ENCODE measurements at regions not wholly inside any gene's neighbourhood (a gene's known extent, or its start where the extent isn't known, plus 50 kb on each side); places are given as distances from the start of the nearest gene placed in this dataset.

DNA sequence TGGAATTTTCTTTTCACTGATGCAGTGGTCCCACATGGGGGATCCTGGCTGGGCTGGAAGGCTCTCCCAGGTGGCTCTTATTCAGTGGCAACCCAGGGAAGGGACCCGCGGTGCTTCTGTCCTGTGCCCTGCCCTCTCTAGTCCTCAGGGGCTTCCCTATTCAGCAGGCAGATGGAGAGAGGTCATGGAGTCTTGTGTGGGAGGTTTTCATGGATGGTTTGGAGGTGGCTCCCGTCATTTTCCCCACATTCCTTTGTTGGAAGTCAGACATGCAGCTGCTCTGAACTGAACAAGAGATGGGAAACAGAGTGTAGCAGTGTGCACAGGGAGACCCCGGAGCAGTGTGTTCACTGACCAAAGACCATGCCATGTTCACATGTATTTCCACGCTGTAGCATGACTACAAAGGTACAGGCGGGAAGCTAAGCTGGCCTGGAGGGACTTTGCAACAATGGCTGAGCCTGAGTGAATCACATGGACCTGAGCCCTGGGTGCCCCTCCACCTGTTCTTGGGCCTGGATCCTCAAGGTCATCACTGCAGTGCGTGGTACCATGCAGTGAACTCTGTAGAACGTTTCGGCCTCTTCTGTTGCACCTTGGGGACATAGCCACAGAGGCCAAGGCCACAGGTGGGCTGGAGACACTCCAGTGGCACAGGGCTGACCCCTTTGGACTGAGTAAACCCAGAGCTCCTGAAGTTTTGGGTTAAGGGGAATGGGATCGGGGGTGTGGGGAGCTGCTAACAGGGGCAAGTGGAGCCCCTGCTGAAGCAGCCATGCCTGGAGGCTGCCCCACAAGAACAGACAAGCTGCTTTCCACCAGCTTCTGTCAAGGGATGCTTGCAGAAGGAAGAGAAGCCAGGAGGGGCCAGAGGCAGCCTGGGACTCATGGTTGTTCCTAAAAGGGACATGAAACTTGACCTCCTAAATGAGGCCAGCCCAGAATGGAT is 123.0 kb downstream of the ASB7 start:
- Mint-ChIP-seq H3K27me3 (peaks cover 22% of the 10 kb centered on the region), H3K4me1 (no peaks in the 10 kb centered on the region), H3K36me3 (ENCODE audit: insufficient read depth) (no peaks in the 10 kb centered on the region), H3K4me3 (no peak overlapping the region), H3K27ac (ENCODE audit: low read depth) (no peak overlapping the region), H3K9me3 (no peaks in the 10 kb centered on the region)
- DNase-seq (ENCODE audit: low spot score in 2 of 2): no peak
- ATAC-seq (replicated peaks; ENCODE audit: extremely low read depth, poor library complexity, severe bottlenecking): no peak

DNA sequence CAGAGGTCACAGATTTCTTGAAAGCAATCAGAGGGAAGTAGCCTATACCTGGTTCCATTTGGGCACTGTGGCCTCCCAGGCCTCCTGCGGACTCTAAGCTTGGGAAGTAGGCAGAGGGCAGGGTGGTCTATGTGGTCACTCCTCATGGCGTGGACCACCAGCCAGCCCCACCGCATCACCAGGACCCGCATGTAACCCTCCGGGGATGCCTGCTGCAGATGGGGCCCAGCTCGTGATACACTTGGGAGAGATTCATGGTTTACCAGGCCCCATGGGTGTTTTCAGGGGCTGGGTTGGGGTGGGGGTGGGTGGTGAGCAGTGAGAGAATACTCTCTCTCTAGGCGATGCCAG is 123.7 kb downstream of the ASB7 start:
- Mint-ChIP-seq H3K36me3 (ENCODE audit: insufficient read depth) (no peaks in the 10 kb centered on the region), H3K27me3 (peaks cover 28% of the 10 kb centered on the region), H3K9me3 (no peaks in the 10 kb centered on the region), H3K4me1 (no peaks in the 10 kb centered on the region), H3K4me3 (no peak overlapping the region), H3K27ac (ENCODE audit: low read depth) (no peak overlapping the region)
- ATAC-seq (replicated peaks; ENCODE audit: extremely low read depth, poor library complexity, severe bottlenecking) (no peak), DNase-seq (ENCODE audit: low spot score in 2 of 2) (no peak)

- Mint-ChIP-seq H3K4me3 (no peak overlapping the region), H3K4me1 (no peaks in the 10 kb centered on the region), H3K36me3 (ENCODE audit: insufficient read depth) (no peaks in the 10 kb centered on the region), H3K27ac (ENCODE audit: low read depth) (no peak overlapping the region), H3K27me3 (peaks cover 34% of the 10 kb centered on the region), H3K9me3 (no peaks in the 10 kb centered on the region)
- DNase-seq (ENCODE audit: low spot score in 2 of 2) (peak in 1 of 2 donors; percentile 4), ATAC-seq (replicated peaks; ENCODE audit: extremely low read depth, poor library complexity, severe bottlenecking) (no peak)
Measured at GRCh38 chr15:100726421-100727190, 124.2 kb downstream of the ASB7 start.

DNA sequence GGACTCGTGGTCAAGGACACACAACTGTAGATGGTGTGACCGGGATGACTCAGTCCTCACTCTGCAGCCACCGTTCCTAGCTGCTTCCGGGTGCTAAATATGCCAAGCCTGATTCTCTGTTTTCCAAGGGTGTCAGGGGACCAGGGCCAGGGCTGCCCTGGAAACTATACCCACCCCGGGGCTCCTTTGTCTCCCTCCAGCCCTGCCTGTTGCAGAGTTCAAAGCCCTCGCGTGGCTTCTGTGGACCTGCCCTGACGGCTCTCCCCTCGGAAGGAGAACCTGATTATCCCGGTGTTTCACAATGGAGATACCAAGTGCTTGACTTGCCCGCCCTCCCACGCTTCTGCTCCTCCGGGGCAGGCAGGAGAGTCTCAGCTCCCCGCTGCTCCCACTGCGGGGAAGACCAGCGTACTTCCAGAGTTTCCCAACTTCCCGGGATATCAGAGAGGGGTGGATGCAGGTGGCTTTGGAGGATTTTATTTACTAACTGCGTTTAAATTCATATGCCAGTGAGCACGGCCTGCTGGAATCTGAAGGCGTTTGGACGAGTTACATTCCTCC is 125.0 kb downstream of the ASB7 start:
- Mint-ChIP-seq H3K9me3 (no peaks in the 10 kb centered on the region), H3K27me3 (peaks cover 36% of the 10 kb centered on the region), H3K36me3 (ENCODE audit: insufficient read depth) (no peaks in the 10 kb centered on the region), H3K27ac (ENCODE audit: low read depth) (no peak overlapping the region), H3K4me1 (no peaks in the 10 kb centered on the region), H3K4me3 (no peak overlapping the region)
- ATAC-seq (replicated peaks; ENCODE audit: extremely low read depth, poor library complexity, severe bottlenecking) (no peak), DNase-seq (ENCODE audit: low spot score in 2 of 2) (no peak)

DNA sequence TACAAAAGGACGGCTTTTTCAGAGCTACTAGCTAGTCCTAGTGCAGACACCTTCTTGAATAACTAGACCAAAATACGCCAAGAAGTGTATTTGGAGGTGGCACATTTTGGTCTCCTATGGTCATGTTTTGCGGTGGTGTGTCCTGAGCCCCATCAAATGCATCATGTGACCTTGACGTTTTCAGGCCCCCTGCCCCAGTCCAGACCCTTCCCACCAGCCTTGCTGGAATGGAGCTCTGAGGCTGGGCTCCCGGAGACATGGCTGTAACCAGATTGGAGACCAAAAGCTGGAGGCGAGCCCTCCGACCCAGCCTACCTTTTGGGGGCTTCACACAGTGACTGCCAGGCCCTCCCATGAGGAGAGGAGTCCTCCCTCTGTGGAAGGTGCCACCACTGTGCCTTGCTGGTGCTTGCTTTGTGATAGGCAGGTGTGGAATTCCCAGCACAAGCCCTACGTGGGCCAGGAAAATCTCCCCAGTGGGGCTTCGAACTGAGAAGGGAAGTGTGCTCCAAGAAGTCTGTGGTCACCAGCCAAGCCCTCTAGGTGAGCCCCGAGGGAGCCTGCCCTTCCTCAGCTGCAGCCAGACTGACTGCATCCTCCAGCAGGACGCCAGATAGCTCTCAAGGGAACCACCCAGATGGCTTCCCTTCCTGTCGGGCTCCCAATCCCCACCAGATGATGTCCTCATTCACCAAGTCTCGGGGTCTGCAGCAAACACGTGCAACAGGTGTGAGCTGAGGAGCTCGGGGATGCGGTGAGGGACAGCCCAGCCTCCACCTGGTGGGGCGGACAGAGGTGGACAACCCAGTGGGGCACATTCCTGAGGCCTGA is 126.2 kb downstream of the ASB7 start:
- Mint-ChIP-seq H3K36me3 (ENCODE audit: insufficient read depth) (no peaks in the 10 kb centered on the region), H3K27ac (ENCODE audit: low read depth) (no peak overlapping the region), H3K9me3 (no peaks in the 10 kb centered on the region), H3K4me3 (no peak overlapping the region), H3K4me1 (no peaks in the 10 kb centered on the region), H3K27me3 (peaks cover 28% of the 10 kb centered on the region)
- DNase-seq (ENCODE audit: low spot score in 2 of 2) (peak in 1 of 2 donors; percentile 6), ATAC-seq (replicated peaks; ENCODE audit: extremely low read depth, poor library complexity, severe bottlenecking) (no peak)

- no peaks in the 10 kb centered on the region for H3K9me3 Mint-ChIP-seq
- H3K4me3 Mint-ChIP-seq: no peak overlapping the region
- no peaks in the 10 kb centered on the region for H3K36me3 Mint-ChIP-seq (ENCODE audit: insufficient read depth)
- ATAC-seq (replicated peaks; ENCODE audit: extremely low read depth, poor library complexity, severe bottlenecking) (no peak), DNase-seq (ENCODE audit: low spot score in 2 of 2) (no peak)
- no peaks in the 10 kb centered on the region for H3K4me1 Mint-ChIP-seq
- H3K27me3 Mint-ChIP-seq: peaks cover 29% of the 10 kb centered on the region
- no peak overlapping the region for H3K27ac Mint-ChIP-seq (ENCODE audit: low read depth)
Measured at GRCh38 chr15:100729461-100729860, 127.1 kb downstream of the ASB7 start.

DNA sequence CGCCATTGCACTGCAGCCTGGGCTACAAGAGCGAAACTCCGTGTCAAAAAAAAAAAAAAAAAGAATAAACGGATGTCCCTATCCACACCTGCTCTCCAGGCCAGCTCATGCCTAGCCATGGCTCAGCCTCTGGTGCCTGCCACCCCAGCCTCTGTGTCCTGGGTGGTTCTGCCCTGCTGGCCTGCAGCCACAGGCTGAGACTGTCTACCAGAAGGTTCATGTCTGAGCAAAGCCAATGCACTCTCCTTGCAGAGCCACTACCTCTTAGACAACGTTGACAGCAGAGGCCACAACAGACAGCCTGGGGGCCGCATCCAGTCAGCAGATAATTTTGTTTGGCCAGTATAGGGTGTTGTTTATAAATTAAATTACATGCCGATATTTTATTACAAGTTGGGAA is 127.7 kb downstream of the ASB7 start:
- DNase-seq (ENCODE audit: low spot score in 2 of 2) (no peak), ATAC-seq (replicated peaks; ENCODE audit: extremely low read depth, poor library complexity, severe bottlenecking) (no peak)
- no peak overlapping the region for H3K4me3 Mint-ChIP-seq
- H3K36me3 Mint-ChIP-seq (ENCODE audit: insufficient read depth): no peaks in the 10 kb centered on the region
- H3K9me3 Mint-ChIP-seq: no peaks in the 10 kb centered on the region
- H3K27ac Mint-ChIP-seq (ENCODE audit: low read depth): no peak overlapping the region
- H3K4me1 Mint-ChIP-seq: no peaks in the 10 kb centered on the region
- peaks cover 35% of the 10 kb centered on the region for H3K27me3 Mint-ChIP-seq

DNA sequence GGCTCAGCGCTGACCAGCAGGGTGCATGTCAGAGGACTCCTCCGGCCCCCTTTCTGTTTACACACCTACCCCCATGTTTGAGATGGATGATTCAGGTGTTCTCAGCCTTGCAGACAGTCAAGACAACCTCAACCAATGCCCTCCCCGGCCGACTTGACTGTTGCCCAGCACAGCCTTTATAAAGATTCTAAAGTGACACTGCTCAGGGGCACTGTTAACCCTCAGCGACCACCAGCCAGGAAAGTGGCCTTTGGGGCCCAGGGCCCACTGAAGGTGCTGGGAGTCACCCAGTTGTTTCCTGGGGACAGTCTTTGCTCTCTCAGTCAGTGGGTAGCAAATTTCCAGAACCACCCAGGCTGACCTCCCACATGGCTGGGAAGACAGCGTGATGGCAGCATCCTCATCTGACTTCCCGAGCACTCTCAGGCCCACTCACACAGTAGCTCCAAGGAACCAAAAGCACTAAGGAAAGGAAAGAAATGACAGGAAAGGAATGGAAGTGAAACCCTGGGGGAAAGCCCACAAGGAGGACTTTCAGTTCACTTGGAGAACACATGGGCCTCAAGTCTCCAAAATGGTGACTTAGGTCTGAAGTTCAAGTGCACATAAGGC is 128.4 kb downstream of the ASB7 start:
- no peaks in the 10 kb centered on the region for H3K4me1 Mint-ChIP-seq
- no peaks in the 10 kb centered on the region for H3K9me3 Mint-ChIP-seq
- H3K36me3 Mint-ChIP-seq (ENCODE audit: insufficient read depth): no peaks in the 10 kb centered on the region
- H3K27me3 Mint-ChIP-seq: peaks cover 42% of the 10 kb centered on the region
- no peak overlapping the region for H3K4me3 Mint-ChIP-seq
- no peak for ATAC-seq (replicated peaks; ENCODE audit: extremely low read depth, poor library complexity, severe bottlenecking)
- no peak for DNase-seq (ENCODE audit: low spot score in 2 of 2)
- no peak overlapping the region for H3K27ac Mint-ChIP-seq (ENCODE audit: low read depth)

GRCh38 chr15:100731267-100732152 is 129.1 kb downstream of the ASB7 start:
- ATAC-seq (replicated peaks; ENCODE audit: extremely low read depth, poor library complexity, severe bottlenecking) (no peak), DNase-seq (ENCODE audit: low spot score in 2 of 2) (no peak)
- H3K4me3 Mint-ChIP-seq: no peak overlapping the region
- H3K27ac Mint-ChIP-seq (ENCODE audit: low read depth): no peak overlapping the region
- no peaks in the 10 kb centered on the region for H3K9me3 Mint-ChIP-seq
- H3K4me1 Mint-ChIP-seq: no peaks in the 10 kb centered on the region
- peaks cover 44% of the 10 kb centered on the region for H3K27me3 Mint-ChIP-seq
- H3K36me3 Mint-ChIP-seq (ENCODE audit: insufficient read depth): no peaks in the 10 kb centered on the region

DNA sequence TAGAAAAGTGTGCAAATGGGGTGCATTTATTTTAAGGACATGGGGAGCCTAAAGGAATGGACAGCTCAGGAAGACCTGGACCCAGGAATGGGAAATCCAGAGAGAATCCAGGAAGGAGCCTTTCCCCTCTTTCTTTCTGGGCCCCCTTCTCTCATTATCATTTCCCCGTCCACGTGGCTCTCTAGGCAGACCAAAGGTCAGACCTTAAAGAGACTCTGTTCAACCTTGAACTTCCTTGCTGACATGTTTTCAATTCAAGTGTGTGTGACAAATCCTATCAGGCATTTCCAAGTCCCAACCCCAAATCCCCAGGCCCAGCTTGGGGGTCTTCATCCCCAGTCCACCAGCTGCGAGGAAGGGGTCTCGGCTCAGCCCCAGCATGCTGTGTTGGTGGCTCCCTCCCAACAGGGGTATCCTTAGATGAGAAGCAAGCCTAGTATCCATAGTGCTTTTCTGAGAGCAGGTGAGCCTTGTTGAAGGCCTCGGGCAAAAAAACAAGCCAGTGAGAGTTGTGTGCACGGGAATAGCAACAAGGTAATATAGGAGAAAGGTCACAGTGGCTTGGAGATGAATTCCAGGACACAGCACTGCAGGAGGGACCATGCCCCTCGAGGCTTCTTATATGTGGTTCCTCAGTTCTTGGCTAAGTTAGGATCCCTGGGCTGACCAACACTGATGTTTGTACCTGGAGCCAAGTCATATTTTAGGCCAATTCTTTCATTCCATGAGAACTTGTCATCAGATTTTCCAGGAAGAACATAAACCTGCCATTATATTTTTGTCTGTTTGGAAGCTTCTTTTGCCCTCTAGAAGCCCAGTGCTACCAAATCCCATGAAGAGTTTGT is 130.0 kb downstream of the ASB7 start:
- H3K4me1 Mint-ChIP-seq: no peaks in the 10 kb centered on the region
- H3K36me3 Mint-ChIP-seq (ENCODE audit: insufficient read depth): no peaks in the 10 kb centered on the region
- H3K4me3 Mint-ChIP-seq: no peak overlapping the region
- peaks cover 40% of the 10 kb centered on the region for H3K27me3 Mint-ChIP-seq
- H3K27ac Mint-ChIP-seq (ENCODE audit: low read depth): no peak overlapping the region
- no peaks in the 10 kb centered on the region for H3K9me3 Mint-ChIP-seq
- DNase-seq (ENCODE audit: low spot score in 2 of 2): no peak
- no peak for ATAC-seq (replicated peaks; ENCODE audit: extremely low read depth, poor library complexity, severe bottlenecking)

Measured in central memory CD8-positive, alpha-beta T cell (primary cell).